ENCODE measurements at regions not wholly inside any gene's neighbourhood (a gene's known extent, or its start where the extent isn't known, plus 50 kb on each side); places are given as distances from the start of the nearest gene placed in this dataset.

DNA sequence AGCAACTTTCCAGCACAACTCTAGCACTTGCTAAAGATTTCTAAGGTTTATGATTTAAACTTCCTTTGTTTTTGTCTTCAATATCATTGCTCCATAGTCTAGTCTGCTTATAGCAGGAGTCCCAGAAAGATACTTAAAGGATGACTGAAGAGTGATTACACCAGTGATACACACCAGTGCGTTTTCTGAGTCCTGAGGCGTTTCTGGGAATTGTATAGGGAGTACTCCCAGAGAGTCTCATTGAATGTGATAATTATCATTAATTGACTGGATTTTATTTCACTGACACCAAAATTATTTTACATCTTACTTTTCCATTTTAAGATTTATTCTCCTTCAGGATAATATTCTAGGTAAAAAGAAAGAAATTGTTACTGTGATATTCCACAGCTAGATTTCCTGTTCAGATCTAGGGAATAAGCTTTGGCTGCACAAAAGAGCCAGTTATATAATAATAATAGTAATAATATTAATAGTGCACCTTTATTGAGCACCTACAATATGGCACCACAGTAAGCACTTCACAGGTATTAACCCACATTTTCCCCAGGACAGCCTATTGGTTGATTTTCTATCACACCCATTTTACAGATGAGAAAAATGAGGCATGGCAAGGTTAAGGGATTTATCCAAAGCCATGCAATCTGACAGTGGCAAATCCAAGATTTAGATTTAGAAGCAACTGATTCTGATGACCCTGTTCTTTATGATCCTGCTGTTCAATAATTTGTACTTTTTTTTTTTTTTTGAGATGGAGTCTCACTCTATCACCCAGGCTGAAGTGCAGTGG is 62.6 kb downstream of the IRX5 start:
- ChIA-PET POLR2A (no interaction called here), CTCF (no interaction called here)
- Histone ChIP-seq H3K4me3 (ENCODE audit: low read depth, low read length) (no peak overlapping the region), H3K9me3 (ENCODE audit: control insufficient read depth, insufficient read depth, low read length) (no peaks in the 10 kb centered on the region), H3K27ac (ENCODE audit: low read depth, low read length) (no peak overlapping the region), H3K27me3 (ENCODE audit: control insufficient read depth, insufficient read depth, low read length) (no peaks in the 10 kb centered on the region)
- DNase-seq (ENCODE audit: low read depth, low spot score) = no peak
- TF ChIP-seq CTCF (IDR thresholded peaks at IDR 0.05; ENCODE audit: low read depth, low read length) = no peak

GRCh38 chr16:54996186-54996585 is 65.5 kb downstream of the IRX5 start:
- Histone ChIP-seq H3K4me3 (ENCODE audit: low read depth, low read length) (no peak overlapping the region), H3K9me3 (ENCODE audit: control insufficient read depth, insufficient read depth, low read length) (no peaks in the 10 kb centered on the region), H3K27me3 (ENCODE audit: control insufficient read depth, insufficient read depth, low read length) (no peaks in the 10 kb centered on the region), H3K27ac (ENCODE audit: low read depth, low read length) (no peak overlapping the region)
- ChIA-PET CTCF (no interaction called here), POLR2A (no interaction called here)
- no peak for DNase-seq (ENCODE audit: low read depth, low spot score)
- no peak for TF ChIP-seq CTCF (IDR thresholded peaks at IDR 0.05; ENCODE audit: low read depth, low read length)

- no peak for DNase-seq (ENCODE audit: low read depth, low spot score)
- Histone ChIP-seq H3K9me3 (ENCODE audit: control insufficient read depth, insufficient read depth, low read length) (no peaks in the 10 kb centered on the region), H3K4me3 (ENCODE audit: low read depth, low read length) (no peak overlapping the region), H3K27me3 (ENCODE audit: control insufficient read depth, insufficient read depth, low read length) (no peaks in the 10 kb centered on the region), H3K27ac (ENCODE audit: low read depth, low read length) (no peak overlapping the region)
- POLR2A ChIA-PET = no interaction called here
- CTCF ChIA-PET = no interaction called here
- TF ChIP-seq CTCF (IDR thresholded peaks at IDR 0.05; ENCODE audit: low read depth, low read length) = no peak
Measured at GRCh38 chr16:54998834-54999233, 68.2 kb downstream of the IRX5 start.

DNA sequence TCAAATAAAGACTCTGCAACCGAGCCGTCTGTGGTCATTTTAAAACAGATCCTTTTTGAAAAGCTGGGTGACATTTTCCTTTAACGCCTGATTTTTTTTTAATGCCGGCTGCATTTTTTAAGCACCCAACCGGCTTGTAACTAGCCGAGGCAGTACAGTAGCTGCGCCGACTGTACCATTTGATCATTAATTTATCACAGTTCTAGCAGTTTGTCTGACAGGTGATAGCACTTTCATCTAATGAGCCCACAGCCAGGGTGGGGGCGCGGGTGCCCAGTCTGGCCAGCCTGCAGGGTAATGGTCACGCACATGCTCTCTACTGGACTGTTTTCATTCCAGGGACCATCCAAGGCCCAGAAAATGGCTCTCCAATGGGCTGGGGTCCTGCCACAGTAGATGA is 68.8 kb downstream of the IRX5 start:
- Histone ChIP-seq H3K27ac (ENCODE audit: low read depth, low read length) (no peak overlapping the region), H3K4me3 (ENCODE audit: low read depth, low read length) (no peak overlapping the region), H3K27me3 (ENCODE audit: control insufficient read depth, insufficient read depth, low read length) (no peaks in the 10 kb centered on the region), H3K9me3 (ENCODE audit: control insufficient read depth, insufficient read depth, low read length) (no peaks in the 10 kb centered on the region)
- no peak for DNase-seq (ENCODE audit: low read depth, low spot score)
- CTCF ChIA-PET = no interaction called here
- no peak for TF ChIP-seq CTCF (IDR thresholded peaks at IDR 0.05; ENCODE audit: low read depth, low read length)
- POLR2A ChIA-PET = no interaction called here

- H3K27me3 ChIP-seq (ENCODE audit: control insufficient read depth, insufficient read depth, low read length) = no peaks in the 10 kb centered on the region
- H3K9me3 ChIP-seq (ENCODE audit: control insufficient read depth, insufficient read depth, low read length) = no peaks in the 10 kb centered on the region
- DNase-seq (ENCODE audit: low read depth, low spot score) = no peak
- H3K4me3 ChIP-seq (ENCODE audit: low read depth, low read length) = no peak overlapping the region
- POLR2A ChIA-PET = no interaction called here
- no peak for TF ChIP-seq CTCF (IDR thresholded peaks at IDR 0.05; ENCODE audit: low read depth, low read length)
- CTCF ChIA-PET = no interaction called here
- no peak overlapping the region for H3K27ac ChIP-seq (ENCODE audit: low read depth, low read length)
Measured at GRCh38 chr16:55000595-55000994, 69.9 kb downstream of the IRX5 start.
